Natural killer cell (primary cell): ENCODE measurements at regions not wholly inside any gene's neighbourhood (a gene's known extent, or its start where the extent isn't known, plus 50 kb on each side); places are given as distances from the start of the nearest gene placed in this dataset.
"Not testable (repeated sequence)": the region's sequence is repeated elsewhere in the genome, so short reads cannot be mapped to it uniquely, and the experiment has no call there.

Experiments
- ATAC-seq, 3 donors: fragments of 150-1000 bp in 2 of 3; fragments of 200-7000 bp in 1 of 3; cut with Tn5 transposase; 1 replicate in 1 of 3; 2 replicates in 2 of 3; pipeline ENCODE4 v1.10.0; 2021; ENCODE audit warnings: mild to moderate bottlenecking in 2 of 3, moderate library complexity in 2 of 3
- DNase-seq, 2 donors: peaks; one replicate each; pipeline versions ENCODE4 v3.0.0 to v3.0.0-alpha.2; 2013 to 2021; ENCODE audit warnings: mixed read lengths in 1 of 2
- H3K27ac ChIP-seq: one replicate; pipeline ENCODE4 v1.5.1; 2013; ENCODE audit warnings: mild to moderate bottlenecking, low read length
- H3K27me3 ChIP-seq: one replicate; pipeline ENCODE4 v1.6.1; 2013; ENCODE audit warnings: low read length; ENCODE audit not compliant: control insufficient read depth, insufficient read depth
- H3K36me3 ChIP-seq: one replicate; pipeline ENCODE4 v1.6.1; 2013; ENCODE audit warnings: low read length; ENCODE audit not compliant: control insufficient read depth, insufficient read depth
- H3K4me1 ChIP-seq: one replicate; pipeline ENCODE4 v1.6.1; 2013; ENCODE audit warnings: low read length; ENCODE audit not compliant: control insufficient read depth, insufficient read depth
- H3K4me3 ChIP-seq: one replicate; pipeline ENCODE4 v1.5.1; 2013; ENCODE audit warnings: low read length
- H3K9me3 ChIP-seq: one replicate; pipeline ENCODE4 v1.6.1; 2013; ENCODE audit warnings: low read length; ENCODE audit not compliant: control insufficient read depth, insufficient read depth
- H3K27ac Mint-ChIP-seq, 2 donors: one replicate each; pipeline ENCODE4 v1.8.0; 2022; ENCODE audit warnings: mild to moderate bottlenecking in 2 of 2, mixed read lengths in 2 of 2, moderate library complexity in 1 of 2
- H3K27me3 Mint-ChIP-seq, 2 donors: one replicate each; pipeline ENCODE4 v1.8.0; 2022; ENCODE audit warnings: low read depth in 2 of 2, mixed read lengths in 2 of 2
- H3K36me3 Mint-ChIP-seq: one replicate; pipeline ENCODE4 v1.8.0; 2022; ENCODE audit warnings: mixed read lengths
- H3K4me1 Mint-ChIP-seq, 2 donors: one replicate each; pipeline ENCODE4 v1.8.0; 2022; ENCODE audit warnings: mixed read lengths in 2 of 2
- H3K4me3 Mint-ChIP-seq: one replicate; pipeline ENCODE4 v1.8.0; 2022; ENCODE audit warnings: mild to moderate bottlenecking, moderate library complexity, mixed read lengths
- H3K9me3 Mint-ChIP-seq, 2 donors: one replicate each; pipeline ENCODE4 v1.8.0; 2022; ENCODE audit warnings: mixed read lengths in 2 of 2
- WGBS: methylation state at CpG from one replicate; pipeline ENCODE4 v1.1.7; 2013; ENCODE audit warnings: missing lambda C conversion rate; ENCODE audit not compliant: insufficient coverage; 5-methylcytosine and 5-hydroxymethylcytosine counted together
- intact Hi-C: fragments of 100-400 bp; cut with micrococcal nuclease; formaldehyde crosslinking; loops from one replicate; pipeline ENCODE4 v1.14.2; 2022

DNA sequence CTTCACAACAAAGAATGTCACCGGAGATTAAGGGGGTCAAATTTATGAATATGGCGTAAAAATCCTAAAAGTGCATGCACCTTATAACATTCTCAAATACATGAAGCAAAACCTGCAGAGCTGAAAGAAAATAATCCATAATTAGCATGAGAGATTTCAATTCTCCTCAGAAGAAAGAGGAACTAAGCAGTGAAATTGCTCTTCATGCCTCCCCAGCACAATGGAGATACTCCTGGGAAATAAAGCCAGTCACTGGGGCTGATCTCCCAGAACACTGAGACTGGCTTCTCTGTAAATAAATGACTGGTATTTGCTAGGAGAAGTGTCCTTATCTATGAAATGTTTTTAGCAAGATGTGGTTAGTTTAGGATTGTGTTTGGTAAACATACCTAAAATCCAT, 68.1 kb downstream of the GOLGA6L6 start:
- H3K27ac Mint-ChIP-seq, H3K36me3 ChIP-seq, H3K4me1 Mint-ChIP-seq, intact Hi-C loops, ATAC-seq, H3K4me3 ChIP-seq, H3K27me3 Mint-ChIP-seq, H3K4me3 Mint-ChIP-seq, H3K4me1 ChIP-seq, H3K36me3 Mint-ChIP-seq, H3K9me3 Mint-ChIP-seq, DNase-seq, H3K9me3 ChIP-seq, H3K27me3 ChIP-seq, H3K27ac ChIP-seq: not testable (repeated sequence)
- no CpG with 5 or more reads among the region's 2 CpGs for WGBS

DNA sequence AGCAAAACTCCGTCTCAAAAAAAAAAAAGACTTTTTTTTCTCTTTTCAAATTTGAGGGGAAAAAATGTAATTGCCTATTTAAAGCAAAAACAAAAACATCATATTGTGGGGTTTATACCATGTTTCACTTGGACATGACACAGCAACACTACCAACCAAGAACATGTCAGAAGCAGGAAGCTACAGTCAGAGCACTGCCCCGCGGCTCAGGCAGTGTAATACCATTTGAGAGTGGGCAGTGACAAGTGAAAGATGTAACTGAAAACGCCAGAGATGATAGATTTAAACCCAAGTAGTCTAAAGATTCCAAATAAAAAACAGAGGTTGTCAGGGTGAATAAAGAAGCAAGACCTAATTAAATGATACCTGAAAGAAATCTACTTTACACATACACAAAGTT, 68.6 kb downstream of the GOLGA6L6 start:
- DNase-seq, intact Hi-C loops, H3K4me1 Mint-ChIP-seq, H3K27me3 Mint-ChIP-seq, H3K9me3 ChIP-seq, H3K27me3 ChIP-seq, H3K9me3 Mint-ChIP-seq, H3K36me3 Mint-ChIP-seq, H3K27ac Mint-ChIP-seq, ATAC-seq, H3K4me3 Mint-ChIP-seq, H3K4me1 ChIP-seq, H3K4me3 ChIP-seq, H3K27ac ChIP-seq, H3K36me3 ChIP-seq: not testable (repeated sequence)
- WGBS: no CpG with 5 or more reads among the region's 4 CpGs

DNA sequence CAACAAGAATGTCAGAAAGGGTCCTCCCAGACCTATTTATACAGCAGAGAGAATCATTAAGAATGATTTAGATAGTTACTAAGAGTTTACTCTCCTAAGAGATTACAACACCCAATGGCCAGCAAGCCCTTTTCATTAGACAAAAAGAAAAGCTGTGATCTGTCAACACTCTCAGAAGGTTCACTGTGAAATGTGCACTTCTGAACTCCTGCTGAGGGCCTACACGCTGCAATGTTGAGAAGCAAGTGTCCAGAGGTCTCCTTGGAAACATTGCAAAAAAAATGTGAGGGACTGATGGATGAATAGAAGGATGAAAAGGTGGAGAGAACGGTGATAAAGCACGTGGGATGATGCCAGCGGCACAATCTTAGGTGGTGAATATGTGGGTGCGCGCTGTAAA, 70.8 kb downstream of the GOLGA6L6 start:
- H3K36me3 ChIP-seq, H3K4me1 Mint-ChIP-seq, H3K27me3 ChIP-seq, H3K27ac ChIP-seq, H3K4me3 ChIP-seq, ATAC-seq, H3K9me3 Mint-ChIP-seq, H3K4me1 ChIP-seq, H3K4me3 Mint-ChIP-seq, H3K27me3 Mint-ChIP-seq, H3K36me3 Mint-ChIP-seq, H3K9me3 ChIP-seq, intact Hi-C loops, H3K27ac Mint-ChIP-seq, DNase-seq: not testable (repeated sequence)
- WGBS: no CpG with 5 or more reads among the region's 6 CpGs

DNA sequence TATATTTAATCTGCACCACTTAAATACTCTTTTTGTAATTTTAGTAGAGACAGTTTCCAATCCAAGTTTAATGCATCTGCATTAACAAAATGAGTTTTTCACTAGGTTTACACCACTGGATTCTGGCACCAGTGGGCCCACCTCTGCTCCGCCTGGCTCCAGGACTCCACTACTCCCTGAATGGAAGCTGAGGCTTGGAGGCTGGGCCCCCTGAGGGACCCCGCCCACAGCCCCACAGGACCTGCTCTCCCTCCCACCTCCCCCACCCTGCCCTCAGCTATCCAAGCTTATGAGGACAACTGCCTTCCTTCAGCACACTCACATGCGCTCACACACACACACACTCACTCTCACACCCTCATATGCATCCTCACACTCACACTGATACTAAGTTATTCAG, 100.5 kb downstream of the GOLGA6L6 start:
- H3K4me3 ChIP-seq, H3K4me1 ChIP-seq, H3K4me1 Mint-ChIP-seq, H3K36me3 Mint-ChIP-seq, H3K27me3 Mint-ChIP-seq, H3K27ac ChIP-seq, H3K27ac Mint-ChIP-seq, H3K9me3 Mint-ChIP-seq, H3K36me3 ChIP-seq, intact Hi-C loops, H3K27me3 ChIP-seq, H3K9me3 ChIP-seq, DNase-seq, ATAC-seq, H3K4me3 Mint-ChIP-seq: not testable (repeated sequence)
- WGBS: 94% methylated on average over 1 of the region's 3 CpGs

DNA sequence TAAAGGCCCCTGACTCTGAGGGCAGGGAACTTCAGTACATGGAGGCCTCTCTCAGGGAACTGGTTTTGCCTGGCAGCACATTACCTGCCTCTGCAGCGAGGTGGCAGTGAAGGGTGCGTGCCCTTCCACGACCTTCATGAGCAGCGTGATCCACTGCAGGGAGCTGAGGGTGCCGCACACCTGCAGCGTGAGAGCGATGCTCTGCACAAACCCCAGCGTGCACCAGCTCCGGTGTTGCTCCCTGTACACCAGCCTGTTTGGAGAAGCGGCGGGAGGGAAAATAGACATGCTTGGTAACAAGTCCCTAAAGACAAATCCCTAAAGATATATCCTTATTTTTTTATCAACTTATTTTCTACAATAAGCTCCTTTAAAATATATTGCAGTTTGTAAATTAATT, 101.2 kb downstream of the GOLGA6L6 start:
- DNase-seq, H3K27me3 Mint-ChIP-seq, H3K4me3 ChIP-seq, H3K9me3 Mint-ChIP-seq, H3K27ac ChIP-seq, H3K36me3 Mint-ChIP-seq, H3K4me1 ChIP-seq, H3K27me3 ChIP-seq, H3K27ac Mint-ChIP-seq, H3K4me3 Mint-ChIP-seq, H3K9me3 ChIP-seq, intact Hi-C loops, H3K36me3 ChIP-seq, ATAC-seq, H3K4me1 Mint-ChIP-seq: not testable (repeated sequence)
- WGBS: 90% methylated on average over 11 of the region's 11 CpGs

DNA sequence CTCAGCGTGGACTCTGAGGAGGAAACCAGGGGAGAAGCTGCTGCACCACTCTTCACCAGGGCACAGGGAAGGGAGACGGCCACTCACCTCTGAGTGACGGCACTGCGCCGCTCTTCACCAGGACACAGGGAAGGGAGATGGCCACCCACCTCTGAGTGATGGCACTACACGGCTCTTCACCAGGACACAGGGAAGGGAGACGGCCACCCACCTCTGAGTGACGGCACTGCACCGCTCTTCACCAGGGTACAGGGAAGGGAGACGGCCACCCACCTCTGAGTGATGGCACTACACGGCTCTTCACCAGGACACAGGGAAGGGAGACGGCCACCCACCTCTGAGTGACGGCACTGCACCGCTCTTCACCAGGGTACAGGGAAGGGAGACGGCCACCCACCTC, 102.5 kb downstream of the GOLGA6L6 start:
- H3K27me3 Mint-ChIP-seq: not testable (repeated sequence)
- WGBS: 96% methylated on average over 6 of the region's 15 CpGs

DNA sequence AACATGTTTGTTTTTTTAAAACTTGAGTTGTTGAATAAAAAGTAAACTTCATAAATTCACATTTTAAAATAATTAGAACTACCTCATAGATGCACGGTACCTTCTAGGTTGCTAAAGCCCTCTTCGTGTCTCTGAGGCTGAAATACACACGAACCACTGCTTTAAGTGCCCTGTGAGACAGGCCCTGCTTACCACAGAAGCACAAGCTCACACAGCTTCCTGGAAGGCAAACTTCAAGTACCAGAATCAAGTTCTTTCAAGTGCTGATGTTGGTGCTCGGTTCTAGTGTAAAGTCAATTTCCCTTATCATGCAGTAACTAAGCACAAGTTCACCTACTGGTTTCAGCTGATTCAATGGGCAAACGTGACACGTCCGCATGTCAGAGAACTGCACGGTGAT, 103.3 kb downstream of the GOLGA6L6 start:
- H3K9me3 Mint-ChIP-seq, H3K27me3 Mint-ChIP-seq, H3K27me3 ChIP-seq, H3K36me3 Mint-ChIP-seq, H3K4me3 Mint-ChIP-seq, H3K36me3 ChIP-seq, ATAC-seq, DNase-seq, H3K27ac Mint-ChIP-seq, H3K9me3 ChIP-seq, H3K27ac ChIP-seq, H3K4me3 ChIP-seq, intact Hi-C loops, H3K4me1 ChIP-seq, H3K4me1 Mint-ChIP-seq: not testable (repeated sequence)
- 88% methylated on average over 5 of the region's 8 CpGs for WGBS

More for the DNA sequence above, 102.5 kb downstream of the GOLGA6L6 start:
- H3K36me3 Mint-ChIP-seq, H3K9me3 ChIP-seq, H3K9me3 Mint-ChIP-seq, H3K4me3 Mint-ChIP-seq, H3K4me3 ChIP-seq, ATAC-seq, DNase-seq, H3K4me1 Mint-ChIP-seq, H3K27me3 ChIP-seq, intact Hi-C loops, H3K36me3 ChIP-seq, H3K27ac Mint-ChIP-seq, H3K4me1 ChIP-seq, H3K27ac ChIP-seq: not testable (repeated sequence)

DNA sequence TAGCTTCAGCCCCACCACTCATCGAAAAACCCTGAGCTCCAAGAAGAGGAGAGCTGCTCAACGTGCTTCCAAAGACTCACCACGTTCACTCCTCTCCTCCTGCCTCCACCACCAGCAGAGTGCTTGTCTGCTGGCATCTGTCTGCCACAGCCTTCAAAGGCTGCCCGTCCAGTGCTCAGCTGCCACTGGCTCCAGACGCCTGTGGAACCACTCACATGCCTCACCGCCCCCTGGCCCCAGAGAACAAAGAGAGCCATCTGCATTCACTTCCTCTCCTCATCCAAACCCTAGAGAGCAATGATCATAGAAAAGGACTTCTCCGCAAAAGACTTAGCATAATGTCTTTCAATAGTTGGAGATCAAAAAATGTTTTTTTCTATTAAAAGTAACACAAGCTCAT, 108.1 kb downstream of the GOLGA6L6 start:
- H3K27me3 Mint-ChIP-seq, H3K4me3 Mint-ChIP-seq, H3K4me3 ChIP-seq, DNase-seq, H3K27me3 ChIP-seq, intact Hi-C loops, H3K4me1 Mint-ChIP-seq, ATAC-seq, H3K36me3 ChIP-seq, H3K36me3 Mint-ChIP-seq, H3K4me1 ChIP-seq, H3K9me3 ChIP-seq, H3K27ac Mint-ChIP-seq, H3K27ac ChIP-seq, H3K9me3 Mint-ChIP-seq: not testable (repeated sequence)
- WGBS: no CpG with 5 or more reads among the region's 7 CpGs
